ENCODE measurements at regions not wholly inside any gene's neighbourhood (a gene's known extent, or its start where the extent isn't known, plus 50 kb on each side); places are given as distances from the start of the nearest gene placed in this dataset.

GRCh38 chr13:97110936-97111335 lies 111.2 kb upstream of the MBNL2 start:
- peaks cover 4% of the 10 kb centered on the region for H3K27me3 Mint-ChIP-seq
- no peak for TF ChIP-seq CTCF (conservative IDR thresholded peaks at IDR 0.05)
- H3K4me3 Mint-ChIP-seq, result no peak overlapping the region

DNA sequence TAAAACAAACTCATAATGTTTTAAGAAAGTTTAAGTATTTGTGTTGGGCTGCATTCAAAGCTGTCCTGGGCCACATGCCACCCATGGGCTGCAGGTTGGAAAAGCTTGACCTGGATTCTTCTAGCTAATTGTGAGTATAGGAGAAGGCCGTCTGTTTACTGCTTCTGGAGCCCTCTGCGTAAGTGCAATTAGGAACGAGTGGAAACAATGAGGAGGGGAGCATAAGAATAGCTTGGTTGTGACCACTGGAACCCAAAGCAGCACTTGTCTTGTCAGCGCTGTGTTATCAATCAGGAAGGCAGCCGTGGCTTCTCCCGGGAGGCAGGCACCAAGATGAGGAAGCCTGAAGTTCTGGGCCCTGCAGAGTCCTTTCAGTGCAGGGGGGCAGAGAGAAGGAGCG lies 110.4 kb upstream of the MBNL2 start:
- Mint-ChIP-seq H3K4me1 (ENCODE audit: unreplicated experiment) (peaks cover 52% of the 10 kb centered on the region), H3K27ac (no peak overlapping the region)

More at GRCh38 chr13:97110936-97111335, 111.2 kb upstream of the MBNL2 start:
- Mint-ChIP-seq H3K36me3 (no peaks in the 10 kb centered on the region), H3K9me3 (no peaks in the 10 kb centered on the region), H3K27ac (no peak overlapping the region), H3K4me1 (ENCODE audit: unreplicated experiment) (peaks cover 52% of the 10 kb centered on the region)
- no peak for DNase-seq (ENCODE audit: extremely low spot score, unreplicated experiment)

GRCh38 chr13:97112446-97113152 lies 109.5 kb upstream of the MBNL2 start:
- Mint-ChIP-seq H3K4me3 (no peak overlapping the region), H3K27ac (peak overlapping the region; percentile 88), H3K9me3 (no peaks in the 10 kb centered on the region), H3K4me1 (ENCODE audit: unreplicated experiment) (peaks cover 52% of the 10 kb centered on the region), H3K27me3 (peaks cover 4% of the 10 kb centered on the region), H3K36me3 (no peaks in the 10 kb centered on the region)
- no peak for TF ChIP-seq CTCF (conservative IDR thresholded peaks at IDR 0.05)
- DNase-seq (ENCODE audit: extremely low spot score, unreplicated experiment), result no peak

More for the DNA sequence above, 110.4 kb upstream of the MBNL2 start:
- TF ChIP-seq CTCF (conservative IDR thresholded peaks at IDR 0.05), result no peak
- H3K27me3 Mint-ChIP-seq, result peaks cover 4% of the 10 kb centered on the region
- H3K9me3 Mint-ChIP-seq, result no peaks in the 10 kb centered on the region
- no peak overlapping the region for H3K4me3 Mint-ChIP-seq
- H3K36me3 Mint-ChIP-seq, result no peaks in the 10 kb centered on the region
- DNase-seq (ENCODE audit: extremely low spot score, unreplicated experiment), result no peak

GRCh38 chr13:97113231-97114001 lies 108.7 kb upstream of the MBNL2 start:
- no peak for TF ChIP-seq CTCF (conservative IDR thresholded peaks at IDR 0.05)
- Mint-ChIP-seq H3K4me3 (peak overlapping the region; percentile 48), H3K27ac (peak overlapping the region; percentile 88), H3K4me1 (ENCODE audit: unreplicated experiment) (peaks cover 52% of the 10 kb centered on the region), H3K36me3 (no peaks in the 10 kb centered on the region), H3K27me3 (peaks cover 4% of the 10 kb centered on the region), H3K9me3 (peaks cover 4% of the 10 kb centered on the region)
- no peak for DNase-seq (ENCODE audit: extremely low spot score, unreplicated experiment)

GRCh38 chr13:97114651-97115050 lies 107.5 kb upstream of the MBNL2 start:
- peaks cover 5% of the 10 kb centered on the region for H3K9me3 Mint-ChIP-seq
- no peaks in the 10 kb centered on the region for H3K36me3 Mint-ChIP-seq
- H3K4me1 Mint-ChIP-seq (ENCODE audit: unreplicated experiment), result peaks cover 48% of the 10 kb centered on the region
- H3K4me3 Mint-ChIP-seq, result no peak overlapping the region
- TF ChIP-seq CTCF (conservative IDR thresholded peaks at IDR 0.05), result no peak
- peaks cover 2% of the 10 kb centered on the region for H3K27me3 Mint-ChIP-seq
- no peak for DNase-seq (ENCODE audit: extremely low spot score, unreplicated experiment)
- H3K27ac Mint-ChIP-seq, result peak overlapping the region; percentile 14

Data from type B pancreatic cell (in vitro differentiated cells).